ENCODE measurements at regions not wholly inside any gene's neighbourhood (a gene's known extent, or its start where the extent isn't known, plus 50 kb on each side); places are given as distances from the start of the nearest gene placed in this dataset.

- H3K9me3 ChIP-seq: no peaks in the 10 kb centered on the region
- no peak for ATAC-seq
- H3K4me3 ChIP-seq: no peak overlapping the region
- no peak overlapping the region for H3K27ac ChIP-seq
- no peaks in the 10 kb centered on the region for H3K36me3 ChIP-seq (ENCODE audit: insufficient read depth in 1 of 2, low read depth in 1 of 2)
- no peaks in the 10 kb centered on the region for H3K4me1 ChIP-seq
- no peak for DNase-seq
- intact Hi-C loops (cut with DNase I): loop anchor here (10.0 kb wide), 2 partner anchors 297 to 307 kb away; no protein-coding TSS in a partner anchor
- no peaks in the 10 kb centered on the region for H3K27me3 ChIP-seq (ENCODE audit: insufficient read depth in 3 of 3, low read length in 2 of 3)
- TF ChIP-seq, protein P1, sequence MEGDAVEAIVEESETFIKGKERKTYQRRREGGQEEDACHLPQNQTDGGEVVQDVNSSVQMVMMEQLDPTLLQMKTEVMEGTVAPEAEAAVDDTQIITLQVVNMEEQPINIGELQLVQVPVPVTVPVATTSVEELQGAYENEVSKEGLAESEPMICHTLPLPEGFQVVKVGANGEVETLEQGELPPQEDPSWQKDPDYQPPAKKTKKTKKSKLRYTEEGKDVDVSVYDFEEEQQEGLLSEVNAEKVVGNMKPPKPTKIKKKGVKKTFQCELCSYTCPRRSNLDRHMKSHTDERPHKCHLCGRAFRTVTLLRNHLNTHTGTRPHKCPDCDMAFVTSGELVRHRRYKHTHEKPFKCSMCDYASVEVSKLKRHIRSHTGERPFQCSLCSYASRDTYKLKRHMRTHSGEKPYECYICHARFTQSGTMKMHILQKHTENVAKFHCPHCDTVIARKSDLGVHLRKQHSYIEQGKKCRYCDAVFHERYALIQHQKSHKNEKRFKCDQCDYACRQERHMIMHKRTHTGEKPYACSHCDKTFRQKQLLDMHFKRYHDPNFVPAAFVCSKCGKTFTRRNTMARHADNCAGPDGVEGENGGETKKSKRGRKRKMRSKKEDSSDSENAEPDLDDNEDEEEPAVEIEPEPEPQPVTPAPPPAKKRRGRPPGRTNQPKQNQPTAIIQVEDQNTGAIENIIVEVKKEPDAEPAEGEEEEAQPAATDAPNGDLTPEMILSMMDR (IDR thresholded peaks at IDR 0.05): no peak
- 82 to 88% (median 88%) methylated on average over 3 of the region's 3 CpGs for WGBS, 3 donors
Measured at GRCh38 chr9:14467675-14468374, 153.9 kb upstream of the NFIB start.

DNA sequence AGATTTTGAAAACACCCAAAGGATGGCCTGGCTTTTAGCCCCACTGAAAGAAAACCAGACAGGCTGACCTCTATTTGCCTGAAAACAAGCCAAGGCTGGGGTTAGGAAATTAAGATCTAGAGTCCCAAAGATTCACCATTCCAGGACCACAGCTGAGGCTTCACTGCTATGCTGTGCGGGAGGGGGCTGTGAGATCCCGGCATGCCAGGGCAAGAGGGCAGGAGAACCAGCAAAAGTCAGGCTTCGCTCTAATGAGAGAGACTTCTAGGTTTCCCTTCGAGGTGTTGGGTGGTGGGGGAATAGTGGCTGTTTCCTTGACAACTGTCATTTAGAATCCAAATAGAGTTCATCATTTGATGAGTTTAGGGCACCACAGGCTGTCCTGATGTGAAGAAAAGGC, 152.9 kb upstream of the NFIB start:
- Histone ChIP-seq H3K27me3 (ENCODE audit: insufficient read depth in 3 of 3, low read length in 2 of 3) (no peaks in the 10 kb centered on the region), H3K27ac (no peak overlapping the region), H3K4me1 (no peaks in the 10 kb centered on the region), H3K9me3 (no peaks in the 10 kb centered on the region), H3K36me3 (ENCODE audit: insufficient read depth in 1 of 2, low read depth in 1 of 2) (no peaks in the 10 kb centered on the region), H3K4me3 (no peak overlapping the region)
- intact Hi-C loops (cut with DNase I): loop anchor here (10.0 kb wide), 2 partner anchors 298 to 308 kb away; no protein-coding TSS in a partner anchor
- ATAC-seq (no peak), DNase-seq (no peak)
- TF ChIP-seq, protein P1 (IDR thresholded peaks at IDR 0.05): no peak
- WGBS, 3 donors: 59 to 79% (median 73%) methylated on average over 4 of the region's 4 CpGs

- WGBS, 3 donors: 86 to 96% (median 86%) methylated on average over 7 of the region's 7 CpGs
- TF ChIP-seq, protein P1 (IDR thresholded peaks at IDR 0.05): no peak
- H3K4me3 ChIP-seq: no peak overlapping the region
- no peaks in the 10 kb centered on the region for H3K36me3 ChIP-seq (ENCODE audit: insufficient read depth in 1 of 2, low read depth in 1 of 2)
- H3K4me1 ChIP-seq: no peaks in the 10 kb centered on the region
- H3K9me3 ChIP-seq: no peaks in the 10 kb centered on the region
- DNase-seq (no peak), ATAC-seq (no peak)
- no peaks in the 10 kb centered on the region for H3K27me3 ChIP-seq (ENCODE audit: insufficient read depth in 3 of 3, low read length in 2 of 3)
- intact Hi-C loops (cut with DNase I): loop anchor here (10.0 kb wide), 2 partner anchors 298 to 308 kb away; no protein-coding TSS in a partner anchor
- no peak overlapping the region for H3K27ac ChIP-seq
Measured at GRCh38 chr9:14466429-14466818, 152.5 kb upstream of the NFIB start.

- Histone ChIP-seq H3K36me3 (ENCODE audit: insufficient read depth in 1 of 2, low read depth in 1 of 2) (no peaks in the 10 kb centered on the region), H3K4me1 (no peaks in the 10 kb centered on the region), H3K4me3 (no peak overlapping the region), H3K9me3 (no peaks in the 10 kb centered on the region), H3K27me3 (ENCODE audit: insufficient read depth in 3 of 3, low read length in 2 of 3) (no peaks in the 10 kb centered on the region), H3K27ac (no peak overlapping the region)
- WGBS, 3 donors: 82 to 96% (median 95%) methylated on average over 1 of the region's 1 CpG
- ATAC-seq (no peak), DNase-seq (no peak)
- intact Hi-C loops (cut with DNase I): loop anchor here (10.0 kb wide), 2 partner anchors 302 to 312 kb away; no protein-coding TSS in a partner anchor
- TF ChIP-seq, protein P1 (IDR thresholded peaks at IDR 0.05): no peak
Measured at GRCh38 chr9:14462950-14463349, 149.0 kb upstream of the NFIB start.

DNA sequence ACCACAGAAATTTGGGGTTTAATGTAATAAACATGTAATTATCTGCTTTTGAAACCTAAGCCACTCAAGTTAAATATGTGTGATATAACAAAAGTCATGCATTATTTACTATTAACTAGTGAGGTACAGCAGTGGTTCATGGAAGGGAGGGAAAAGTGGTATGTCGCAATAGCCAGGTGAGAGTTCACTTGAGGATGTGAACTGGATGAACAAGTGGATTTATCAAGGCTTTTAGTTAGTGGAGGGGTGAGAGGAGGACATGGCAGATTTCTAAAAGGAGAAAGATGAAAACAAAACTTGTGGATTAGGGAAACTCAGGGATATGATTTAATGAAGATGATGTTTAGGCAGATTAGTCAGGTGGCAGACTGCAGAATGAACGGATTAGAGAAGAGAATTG, 141.3 kb upstream of the NFIB start:
- ATAC-seq (no peak), DNase-seq (no peak)
- WGBS, 3 donors: 83 to 94% (median 91%) methylated on average over 2 of the region's 2 CpGs
- Histone ChIP-seq H3K36me3 (ENCODE audit: insufficient read depth in 1 of 2, low read depth in 1 of 2) (no peaks in the 10 kb centered on the region), H3K27me3 (ENCODE audit: insufficient read depth in 3 of 3, low read length in 2 of 3) (no peaks in the 10 kb centered on the region), H3K4me1 (no peaks in the 10 kb centered on the region), H3K9me3 (no peaks in the 10 kb centered on the region), H3K27ac (no peak overlapping the region), H3K4me3 (no peak overlapping the region)
- TF ChIP-seq, protein P1 (IDR thresholded peaks at IDR 0.05): no peak
- intact Hi-C loops (cut with DNase I): no loop called here

Measured in psoas muscle (tissue), 7 donors.